ENCODE measurements at regions not wholly inside any gene's neighbourhood (a gene's known extent, or its start where the extent isn't known, plus 50 kb on each side); places are given as distances from the start of the nearest gene placed in this dataset.
"Not testable (repeated sequence)": the region's sequence is repeated elsewhere in the genome, so short reads cannot be mapped to it uniquely, and the experiment has no call there.

- DNase-seq: not testable (repeated sequence)
These were observed 179.7 kb downstream of the IRF8 start for GRCh38 chr16:86078711-86079110.

- DNase-seq: no peak
These were observed 180.4 kb downstream of the IRF8 start for GRCh38 chr16:86079255-86079885.

GRCh38 chr16:86080131-86080875 lies 181.3 kb downstream of the IRF8 start:
- no peak for DNase-seq

DNA sequence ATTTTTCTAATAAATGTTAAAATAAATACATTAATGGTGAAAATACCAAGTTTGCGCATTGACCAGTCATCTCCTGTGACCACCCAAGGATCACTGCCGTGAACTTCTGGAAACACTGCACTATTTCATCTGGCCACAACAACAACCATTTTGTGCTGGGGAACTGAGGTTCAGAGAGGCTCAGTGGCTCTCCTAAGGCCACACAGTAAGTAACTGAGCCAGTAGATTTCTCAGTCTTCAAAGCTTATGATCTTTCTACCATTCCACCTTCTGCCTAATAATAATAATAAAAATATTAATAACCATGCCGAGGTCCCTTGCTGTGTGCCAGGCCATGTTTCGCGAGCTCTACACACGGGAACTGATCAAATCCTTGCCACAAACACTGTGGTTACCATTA lies 182.0 kb downstream of the IRF8 start:
- no peak for DNase-seq

- DNase-seq: no peak
These were observed 183.6 kb downstream of the IRF8 start for GRCh38 chr16:86082418-86083030.

GRCh38 chr16:86083382-86084002 lies 184.5 kb downstream of the IRF8 start:
- DNase-seq: no peak

DNA sequence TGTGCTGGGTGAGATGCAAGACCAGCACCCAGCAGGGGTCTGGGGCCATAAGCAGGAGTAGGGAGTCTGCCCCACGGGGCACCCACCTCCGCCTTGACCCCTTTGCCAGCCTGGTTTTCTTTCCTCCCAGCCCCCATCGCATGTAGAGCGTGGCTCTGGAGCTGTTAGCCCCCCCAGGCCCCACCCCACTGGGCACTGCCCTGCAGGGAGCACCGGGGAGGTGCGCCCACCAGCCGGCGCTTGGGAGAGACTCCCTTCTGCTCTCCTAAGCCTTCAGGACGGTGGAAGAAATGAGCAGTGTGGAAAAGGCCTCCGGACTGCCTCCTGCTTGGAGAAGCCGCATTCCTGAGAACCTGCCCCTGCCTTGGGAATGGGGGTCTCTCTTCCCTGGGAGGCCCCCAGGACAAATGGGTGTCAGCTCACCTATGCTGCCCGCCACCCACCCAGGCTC lies 186.2 kb downstream of the IRF8 start:
- DNase-seq: no peak

- no peak for DNase-seq
These were observed 186.8 kb downstream of the IRF8 start for GRCh38 chr16:86085795-86086194.

GRCh38 chr16:86086471-86086870 lies 187.5 kb downstream of the IRF8 start:
- no peak for DNase-seq

DNA sequence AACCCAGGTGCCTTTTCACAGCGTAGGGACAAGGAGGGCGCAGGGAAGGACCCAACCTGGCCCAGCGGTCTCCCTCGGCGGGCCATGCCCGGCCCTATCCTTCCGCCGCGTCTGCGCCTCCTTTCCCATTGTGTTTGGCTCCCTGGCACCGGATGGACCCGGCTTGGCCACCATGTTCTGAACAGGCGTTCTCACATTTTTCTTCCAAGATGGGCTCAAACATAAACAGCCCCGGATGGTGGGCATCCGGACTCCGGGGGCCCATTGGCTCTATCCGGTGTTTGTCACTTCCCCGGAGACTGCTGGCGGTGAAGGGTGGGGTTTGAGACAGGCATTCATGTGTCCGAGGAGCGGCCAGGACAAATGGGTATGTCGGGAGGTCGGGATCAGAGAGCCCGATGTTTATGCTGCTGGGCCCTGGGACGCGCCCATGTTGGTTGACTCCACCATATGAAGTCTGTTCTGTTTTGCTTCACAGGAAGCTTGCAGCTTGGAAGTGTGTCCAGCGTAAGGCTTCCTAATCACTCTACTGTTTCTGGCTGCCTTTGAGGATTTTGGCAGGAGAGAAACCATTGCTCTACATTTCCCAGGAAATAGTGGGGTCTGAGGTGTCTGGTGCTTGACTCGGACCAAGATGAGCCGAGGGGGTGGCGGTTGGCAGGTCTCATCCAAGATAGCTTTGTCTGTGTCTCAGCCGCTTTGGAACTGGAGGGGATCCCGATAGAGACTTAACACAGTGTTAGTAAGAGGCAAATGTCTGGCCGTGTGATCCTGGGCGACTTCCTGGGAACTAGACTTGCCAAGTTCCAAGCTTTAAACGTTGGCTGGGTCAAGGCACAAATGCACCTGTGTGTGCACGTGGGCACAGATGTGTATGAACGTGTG lies 188.3 kb downstream of the IRF8 start:
- no peak for DNase-seq

- no peak for DNase-seq
These were observed 188.9 kb downstream of the IRF8 start for GRCh38 chr16:86087896-86088230.

DNA sequence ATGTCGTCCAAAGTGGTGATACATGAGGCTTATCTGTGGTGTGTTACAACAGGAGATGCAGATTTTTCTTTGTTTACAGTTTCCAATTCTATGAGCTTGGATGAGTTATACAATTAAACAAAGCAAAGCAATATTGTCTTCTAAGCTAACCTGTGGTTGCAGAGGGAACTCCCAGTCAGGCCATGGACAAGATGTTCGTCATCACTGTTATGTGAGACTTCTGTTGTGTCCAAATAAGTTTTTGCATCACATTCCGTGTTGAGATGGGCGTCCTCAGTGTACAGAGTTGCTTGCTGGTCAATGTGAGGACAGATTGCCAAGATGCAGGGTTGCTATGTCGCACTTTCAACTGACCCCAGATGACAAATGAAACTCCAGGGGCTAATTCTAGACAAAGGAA lies 189.3 kb downstream of the IRF8 start:
- DNase-seq: no peak

DNA sequence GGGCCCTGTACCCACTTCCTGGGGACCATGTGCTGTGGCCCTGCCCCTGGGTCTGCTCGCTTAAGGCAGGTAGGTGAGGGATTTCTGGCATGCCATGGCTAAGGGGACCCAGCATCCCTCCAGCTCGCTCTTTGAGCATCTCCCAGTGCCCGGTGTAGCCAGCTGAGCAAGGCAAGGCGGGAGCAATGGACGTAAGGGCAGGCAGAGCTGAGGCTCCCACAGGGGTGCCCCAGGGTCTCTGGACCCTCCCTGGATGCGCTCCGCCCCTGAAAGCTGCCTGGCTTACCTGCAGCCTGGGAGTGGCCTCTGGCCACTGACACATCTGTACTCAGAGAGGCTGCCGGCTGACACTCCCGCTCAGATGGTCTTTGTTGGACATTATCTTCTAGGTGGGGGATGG lies 189.9 kb downstream of the IRF8 start:
- no peak for DNase-seq

GRCh38 chr16:86089334-86089900 lies 190.5 kb downstream of the IRF8 start:
- DNase-seq: no peak

DNA sequence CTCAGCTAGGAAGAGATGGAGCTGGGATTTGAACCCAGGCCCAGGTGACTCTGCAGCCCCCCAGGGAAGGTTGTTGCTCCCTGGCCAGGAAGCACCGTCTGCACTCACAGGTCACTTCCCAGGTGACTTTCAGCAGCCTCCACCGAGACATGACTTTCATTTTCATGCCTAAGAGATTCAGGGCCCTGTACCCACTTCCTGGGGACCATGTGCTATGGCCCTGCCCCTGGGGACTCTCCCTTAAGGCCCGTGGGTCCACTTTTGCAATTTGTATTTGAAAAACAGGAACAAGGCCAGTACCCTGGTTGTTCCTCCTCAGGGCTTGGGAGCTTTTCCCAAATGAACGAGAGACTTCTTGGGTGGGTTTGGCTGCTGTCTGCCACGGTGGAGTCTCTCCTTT lies 191.0 kb downstream of the IRF8 start:
- DNase-seq: no peak

- DNase-seq: no peak
These were observed 191.7 kb downstream of the IRF8 start for GRCh38 chr16:86090461-86091170.

- no peak for DNase-seq
These were observed 193.0 kb downstream of the IRF8 start for GRCh38 chr16:86091976-86092375.

GRCh38 chr16:86092586-86093480 lies 193.9 kb downstream of the IRF8 start:
- no peak for DNase-seq

DNA sequence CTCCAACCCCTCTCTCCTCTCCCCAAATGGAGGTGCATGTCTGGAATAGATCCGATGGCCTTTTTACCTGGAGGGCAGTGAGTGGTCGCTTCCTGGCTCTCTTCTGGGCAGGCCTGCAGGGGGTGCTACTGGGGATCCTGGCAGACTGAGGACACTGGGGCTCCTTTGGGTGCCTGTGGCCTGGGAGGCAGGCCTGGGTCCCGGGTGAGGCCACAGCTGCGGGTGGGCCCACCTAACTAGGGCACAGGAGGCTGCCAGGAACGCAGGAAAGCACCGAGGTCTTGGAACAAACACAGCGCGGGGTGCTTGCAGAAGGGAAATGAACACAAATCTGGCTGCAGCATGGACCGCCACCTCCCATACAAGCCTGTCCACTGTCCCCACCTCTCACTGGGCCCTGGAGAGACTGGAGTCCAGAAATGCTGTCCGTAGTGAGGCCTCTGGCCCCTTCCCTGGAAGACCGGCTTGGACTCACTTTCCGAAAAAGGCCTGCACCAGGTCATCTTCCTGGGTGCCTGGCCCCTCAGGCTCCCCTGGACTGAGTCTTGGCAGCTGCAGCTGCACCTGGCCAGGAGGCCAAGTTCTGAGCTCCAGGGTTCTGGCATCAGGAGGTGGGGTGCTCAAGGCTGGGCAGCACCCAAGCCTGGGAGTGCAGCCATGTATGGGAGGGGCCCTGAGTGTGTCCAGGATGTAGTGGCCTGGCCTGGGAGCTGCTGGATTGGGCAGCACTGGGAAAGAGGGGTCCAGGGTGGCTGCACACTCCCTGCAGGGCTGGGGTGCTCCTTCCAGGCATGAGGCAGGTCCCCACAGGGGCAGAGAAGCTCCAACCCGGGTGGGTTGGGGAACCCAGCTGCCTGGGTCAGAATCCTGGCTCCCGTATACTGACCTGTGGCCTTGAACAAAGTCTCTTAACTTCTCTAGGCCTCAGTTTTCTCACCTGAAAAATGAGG lies 195.1 kb downstream of the IRF8 start:
- no peak for DNase-seq

Measured in NCI-H510A treated with DMSO at 0.1 percent for 48 hours (cell line).